ENCODE measurements at regions not wholly inside any gene's neighbourhood (a gene's known extent, or its start where the extent isn't known, plus 50 kb on each side); places are given as distances from the start of the nearest gene placed in this dataset.
"Not testable (repeated sequence)": the region's sequence is repeated elsewhere in the genome, so short reads cannot be mapped to it uniquely, and the experiment has no call there.

- DNase-seq (ENCODE audit: low spot score), result no peak
- TF ChIP-seq CTCF (IDR thresholded peaks at IDR 0.05), result no peak
- no peak for ATAC-seq (ENCODE audit: low FRiP score)
These were observed 1322.7 kb upstream of the ALCAM start for GRCh38 chr3:104044002-104044401.

GRCh38 chr3:104066658-104067057 lies 1300.1 kb upstream of the ALCAM start:
- no peak for TF ChIP-seq CTCF (IDR thresholded peaks at IDR 0.05)
- DNase-seq (ENCODE audit: low spot score) (no peak), ATAC-seq (ENCODE audit: low FRiP score) (peak; percentile 91)

GRCh38 chr3:104069114-104069513 lies 1297.6 kb upstream of the ALCAM start:
- ATAC-seq (ENCODE audit: low FRiP score), result no peak
- TF ChIP-seq CTCF (IDR thresholded peaks at IDR 0.05), result no peak
- DNase-seq (ENCODE audit: low spot score), result no peak

- ATAC-seq (ENCODE audit: low FRiP score) (no peak), DNase-seq (ENCODE audit: low spot score) (no peak)
- TF ChIP-seq CTCF (IDR thresholded peaks at IDR 0.05), result no peak
These were observed 1295.8 kb upstream of the ALCAM start for GRCh38 chr3:104070906-104071305.

- TF ChIP-seq CTCF (IDR thresholded peaks at IDR 0.05), result no peak
- DNase-seq (ENCODE audit: low spot score) (no peak), ATAC-seq (ENCODE audit: low FRiP score) (no peak)
These were observed 1286.6 kb upstream of the ALCAM start for GRCh38 chr3:104080088-104080626.

GRCh38 chr3:104088738-104089137 lies 1278.0 kb upstream of the ALCAM start:
- TF ChIP-seq CTCF (IDR thresholded peaks at IDR 0.05), result no peak
- ATAC-seq (ENCODE audit: low FRiP score) (no peak), DNase-seq (ENCODE audit: low spot score) (no peak)

- DNase-seq (ENCODE audit: low spot score); ATAC-seq (ENCODE audit: low FRiP score): not testable (repeated sequence)
These were observed 1276.7 kb upstream of the ALCAM start for GRCh38 chr3:104089987-104090386.

- DNase-seq (ENCODE audit: low spot score) (no peak), ATAC-seq (ENCODE audit: low FRiP score) (no peak)
- no peak for TF ChIP-seq CTCF (IDR thresholded peaks at IDR 0.05)
These were observed 1265.0 kb upstream of the ALCAM start for GRCh38 chr3:104101736-104102135.
